GM12878 (cell line): ENCODE measurements at regions not wholly inside any gene's neighbourhood (a gene's known extent, or its start where the extent isn't known, plus 50 kb on each side); places are given as distances from the start of the nearest gene placed in this dataset.

Source experiments
- ATAC-seq: fragments of 200-7000 bp; cut with Tn5 transposase; 3 replicates; pipeline ENCODE4 v1.9.1; 2020; ENCODE audit warnings: mild to moderate bottlenecking, moderate library complexity
- BruUV-seq: library from RNA; stranded (reverse); fragments of 400-500 nt; replicated peaks from 2 replicates; lab custom pipeline; 2021; lab: Mats Ljungman, UMichigan
- CTCF ChIA-PET: fragments of 300-600 bp; sonication (Branson Sonifier 250); formaldehyde crosslinking; extraction: SDS; loops from one replicate; lab custom pipeline; 2021; ENCODE audit warnings: inconsistent platforms; lab: Yijun Ruan, JAX
- POLR2A ChIA-PET: fragments of 350-600 bp; formaldehyde crosslinking; extraction: SDS; loops from one replicate; lab custom pipeline; 2021; ENCODE audit warnings: inconsistent platforms; lab: Charles Lee
- RAD21 ChIA-PET: fragments of 300-600 bp; sonication (Branson Sonifier 250); formaldehyde crosslinking; loops from one replicate; lab custom pipeline; 2023; ENCODE audit warnings: antibody characterized with exemption; ENCODE audit not compliant: unreplicated experiment; lab: Charles Lee
- SMC1A ChIA-PET: fragments of 300-600 bp; sonication (Branson Sonifier 250); formaldehyde crosslinking; loops from one replicate; lab custom pipeline; 2023; ENCODE audit not compliant: unreplicated experiment, uncharacterized antibody; lab: Charles Lee
- DNase-seq: peaks from one replicate; pipeline ENCODE4 v3.0.0-alpha.2; 2011; ENCODE audit warnings: low read depth, low spot score
- FAIRE-seq: peaks from 3 replicates; lab custom pipeline; 2011; peaks lifted over from hg19 to GRCh38; lab: Jason Lieb, UNC
- H2AFZ ChIP-seq: 2 replicates; pipeline ENCODE4 v1.6.0; 2011; ENCODE audit warnings: low read depth, low read length, control low read depth; ENCODE audit not compliant: control insufficient read depth
- H3K27ac ChIP-seq: 2 replicates; pipeline ENCODE4 v1.5.1; 2011; ENCODE audit warnings: control low read depth; ENCODE audit not compliant: control insufficient read depth, insufficient read depth
- H3K27me3 ChIP-seq, 2 experiments: replicated peaks in 1 of 2; 2 replicates each; pipeline versions ENCODE4 v1.6.0 to v1.6.1; 2011; ENCODE audit warnings: low read length in 1 of 2; ENCODE audit not compliant: control insufficient read depth in 2 of 2, insufficient read depth in 2 of 2
- H3K36me3 ChIP-seq, 2 experiments: 2 replicates each; pipeline ENCODE4 v1.5.1; 2011; ENCODE audit warnings: low read length in 1 of 2; ENCODE audit not compliant: control insufficient read depth in 2 of 2, insufficient read depth in 2 of 2
- H3K4me1 ChIP-seq: 2 replicates; pipeline ENCODE4 v1.6.1; 2011; ENCODE audit warnings: mild to moderate bottlenecking, low read length, moderate library complexity, mixed read lengths; ENCODE audit not compliant: control insufficient read depth, insufficient read depth
- H3K4me2 ChIP-seq: 2 replicates; pipeline ENCODE4 v1.6.0; 2011; ENCODE audit warnings: control low read depth; ENCODE audit not compliant: control insufficient read depth, insufficient read depth
- H3K4me3 ChIP-seq: fragments of 200-600 bp; sonication (generic); 2 replicates; pipeline ENCODE4 v1.5.1; 2016
- H3K79me2 ChIP-seq: 2 replicates; pipeline ENCODE4 v1.6.0; 2011; ENCODE audit warnings: low read length; ENCODE audit not compliant: control insufficient read depth, insufficient read depth
- H3K9ac ChIP-seq: 2 replicates; pipeline ENCODE4 v1.8.0; 2011; ENCODE audit warnings: low read length, control low read depth, mixed read lengths; ENCODE audit not compliant: control insufficient read depth, insufficient read depth
- H3K9me3 ChIP-seq: replicated peaks from 3 replicates; pipeline ENCODE4 v1.5.1; 2011; ENCODE audit warnings: mild to moderate bottlenecking, low read length; ENCODE audit not compliant: control insufficient read depth, insufficient read depth
- H4K20me1 ChIP-seq: 2 replicates; pipeline ENCODE4 v1.6.0; 2011; ENCODE audit not compliant: control insufficient read depth, insufficient read depth
- CBX5 ChIP-seq: sonication (generic); IDR thresholded peaks from 2 replicates; pipeline ENCODE4 v1.6.1; 2016; ENCODE audit warnings: low read depth, moderate library complexity, mild to moderate bottlenecking, inconsistent platforms
- CEBPB ChIP-seq, 2 experiments: fragments of 150-350 bp in 1 of 2; IDR thresholded peaks; 2 replicates each; pipeline ENCODE4 v1.6.1; 2012 to 2014; ENCODE audit warnings: low read depth in 2 of 2, low read length in 2 of 2, borderline replicate concordance in 1 of 2, inconsistent platforms in 1 of 2
- CREM ChIP-seq: IDR thresholded peaks from 2 replicates; pipeline ENCODE4 v1.6.1; 2014; ENCODE audit warnings: antibody characterized with exemption, low read depth
- EED ChIP-seq: sonication (generic); IDR thresholded peaks from 2 replicates; pipeline ENCODE4 v1.6.1; 2016; ENCODE audit warnings: antibody characterized with exemption, low read depth
- GABPA ChIP-seq: IDR thresholded peaks from 2 replicates; pipeline ENCODE4 v1.6.1; 2014; ENCODE audit warnings: antibody characterized with exemption, low read depth, mild to moderate bottlenecking, inconsistent platforms
- MAX ChIP-seq: IDR thresholded peaks from 2 replicates; pipeline ENCODE4 v1.6.1; 2012; ENCODE audit warnings: low read depth, low read length, improper control_type of control experiment
- NBN ChIP-seq: fragments of 450-650 bp; IDR thresholded peaks from 2 replicates; pipeline ENCODE4 v1.6.1; 2016
- RAD51 ChIP-seq: fragments of 450-650 bp; IDR thresholded peaks from 2 replicates; pipeline ENCODE4 v1.6.1; 2016; ENCODE audit warnings: moderate library complexity, mild to moderate bottlenecking, inconsistent platforms
- TCF3 ChIP-seq: IDR thresholded peaks from 2 replicates; pipeline ENCODE4 v1.6.1; 2012; ENCODE audit warnings: low read depth, mild to moderate bottlenecking, low read length, borderline replicate concordance; ENCODE audit not compliant: insufficient read depth
- TCF7 ChIP-seq: IDR thresholded peaks from 2 replicates; pipeline ENCODE4 v1.6.1; 2014; ENCODE audit warnings: antibody characterized with exemption, borderline replicate concordance
- WGBS: methylation state at CpG from one replicate; pipeline ENCODE4 v1.1.6; 2016; ENCODE audit warnings: low lambda C conversion rate; ENCODE audit not compliant: insufficient replicate concordance, insufficient coverage; ENCODE audit errors: missing lambda C conversion rate; 5-methylcytosine and 5-hydroxymethylcytosine counted together
- in situ Hi-C: fragments of 300-500 bp; cut with MboI; formaldehyde crosslinking; loops from 9 replicates; pipeline ENCODE4 v1.14.3; 2018; ENCODE audit warnings: mixed read lengths
- intact Hi-C: fragments of 100-400 bp; cut with micrococcal nuclease; formaldehyde crosslinking; loops from one replicate; pipeline ENCODE4 v1.14.2; 2022; ENCODE audit not compliant: unreplicated experiment
- TF ChIP-seq, protein P1 (sequence below): IDR thresholded peaks from 2 replicates; pipeline ENCODE4 v1.6.1; 2011; ENCODE audit warnings: low read depth, low read length, improper control_type of control experiment, borderline replicate concordance
- TF ChIP-seq, protein P2 (sequence below): fragments of 450-650 bp; IDR thresholded peaks from 2 replicates; pipeline ENCODE4 v1.6.1; 2018; ENCODE audit warnings: borderline replicate concordance, mild to moderate bottlenecking; ENCODE audit not compliant: partially characterized antibody

- DNase-seq: no peak
- no peaks in the 10 kb centered on the region for H3K27me3 ChIP-seq
- BruUV-seq: no TSS peak
- no peak overlapping the region for H3K4me3 ChIP-seq
- H3K79me2 ChIP-seq: no peaks in the 10 kb centered on the region
- 18% methylated on average over 3 of the region's 3 CpGs for WGBS
- CTCF ChIA-PET: no interaction called here
- no peak for FAIRE-seq
- RAD21 ChIA-PET: no interaction called here
- no peaks in the 10 kb centered on the region for H3K4me1 ChIP-seq
- SMC1A ChIA-PET: no interaction called here
- intact Hi-C loops (no loop called here), in situ Hi-C loops (no loop called here)
- no peak overlapping the region for H3K27ac ChIP-seq
- H2AFZ ChIP-seq: no peak overlapping the region
- H3K4me2 ChIP-seq: no peak overlapping the region
- H3K9me3 ChIP-seq: no peaks in the 10 kb centered on the region; the same call in 2 of the 3 replicates
- H4K20me1 ChIP-seq: no peaks in the 10 kb centered on the region
- ATAC-seq: no peak
- POLR2A ChIA-PET: no interaction called here
- H3K9ac ChIP-seq: no peak overlapping the region
- TF ChIP-seq CBX5 (no peak), CEBPB (IDR thresholded peaks at IDR 0.05; ENCODE audit: borderline replicate concordance in 1 of 2, low read depth in 2 of 2, low read length in 2 of 2) (no peak), EED (no peak), NBN (no peak), RAD51 (no peak), TCF7 (no peak), GABPA (no peak), TCF3 (no peak)
- TF ChIP-seq, protein P1, sequence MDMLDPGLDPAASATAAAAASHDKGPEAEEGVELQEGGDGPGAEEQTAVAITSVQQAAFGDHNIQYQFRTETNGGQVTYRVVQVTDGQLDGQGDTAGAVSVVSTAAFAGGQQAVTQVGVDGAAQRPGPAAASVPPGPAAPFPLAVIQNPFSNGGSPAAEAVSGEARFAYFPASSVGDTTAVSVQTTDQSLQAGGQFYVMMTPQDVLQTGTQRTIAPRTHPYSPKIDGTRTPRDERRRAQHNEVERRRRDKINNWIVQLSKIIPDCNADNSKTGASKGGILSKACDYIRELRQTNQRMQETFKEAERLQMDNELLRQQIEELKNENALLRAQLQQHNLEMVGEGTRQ: no peak
- no peaks in the 10 kb centered on the region for H3K36me3 ChIP-seq
These were observed 170.3 kb upstream of the PUM3 start for GRCh38 chr9:3014178-3014577.

DNA sequence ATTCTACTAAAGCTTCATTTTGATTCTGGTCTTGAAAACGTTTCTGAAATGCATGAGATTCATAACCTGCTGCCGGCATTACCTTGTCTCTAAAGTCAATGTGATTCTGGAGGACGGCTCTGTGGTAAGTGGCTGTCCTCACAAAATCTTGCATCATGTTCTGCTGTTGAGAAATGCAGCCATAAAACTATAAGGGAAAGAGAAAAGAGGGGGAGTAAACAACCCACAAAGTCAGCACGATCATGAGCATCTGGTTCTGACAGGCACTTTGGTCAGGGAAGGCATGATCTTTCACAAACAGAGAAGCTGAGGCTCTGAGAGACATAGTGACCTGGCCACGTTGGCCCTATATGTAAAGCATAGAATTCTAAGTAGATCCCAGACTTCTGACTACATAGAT is 168.9 kb upstream of the PUM3 start:
- intact Hi-C loops (no loop called here), in situ Hi-C loops (no loop called here)
- no peak overlapping the region for H2AFZ ChIP-seq
- H3K4me3 ChIP-seq: no peak overlapping the region
- no peak overlapping the region for H3K9ac ChIP-seq
- RAD21 ChIA-PET: no interaction called here
- 24% methylated on average over 5 of the region's 5 CpGs for WGBS
- no peak for DNase-seq
- no peaks in the 10 kb centered on the region for H3K4me1 ChIP-seq
- H3K79me2 ChIP-seq: no peaks in the 10 kb centered on the region
- no peak for FAIRE-seq
- H3K4me2 ChIP-seq: no peak overlapping the region
- no peaks in the 10 kb centered on the region for H3K27me3 ChIP-seq
- H3K27ac ChIP-seq: no peak overlapping the region
- no peaks in the 10 kb centered on the region for H4K20me1 ChIP-seq
- no peak for ATAC-seq
- SMC1A ChIA-PET: no interaction called here
- BruUV-seq: no TSS peak
- no peaks in the 10 kb centered on the region for H3K36me3 ChIP-seq
- no peaks in the 10 kb centered on the region; the same call in 2 of the 3 replicates for H3K9me3 ChIP-seq
- POLR2A ChIA-PET: no interaction called here
- CTCF ChIA-PET: no interaction called here
- TF ChIP-seq MAX (no peak), CREM (no peak)
- TF ChIP-seq, protein P2, sequence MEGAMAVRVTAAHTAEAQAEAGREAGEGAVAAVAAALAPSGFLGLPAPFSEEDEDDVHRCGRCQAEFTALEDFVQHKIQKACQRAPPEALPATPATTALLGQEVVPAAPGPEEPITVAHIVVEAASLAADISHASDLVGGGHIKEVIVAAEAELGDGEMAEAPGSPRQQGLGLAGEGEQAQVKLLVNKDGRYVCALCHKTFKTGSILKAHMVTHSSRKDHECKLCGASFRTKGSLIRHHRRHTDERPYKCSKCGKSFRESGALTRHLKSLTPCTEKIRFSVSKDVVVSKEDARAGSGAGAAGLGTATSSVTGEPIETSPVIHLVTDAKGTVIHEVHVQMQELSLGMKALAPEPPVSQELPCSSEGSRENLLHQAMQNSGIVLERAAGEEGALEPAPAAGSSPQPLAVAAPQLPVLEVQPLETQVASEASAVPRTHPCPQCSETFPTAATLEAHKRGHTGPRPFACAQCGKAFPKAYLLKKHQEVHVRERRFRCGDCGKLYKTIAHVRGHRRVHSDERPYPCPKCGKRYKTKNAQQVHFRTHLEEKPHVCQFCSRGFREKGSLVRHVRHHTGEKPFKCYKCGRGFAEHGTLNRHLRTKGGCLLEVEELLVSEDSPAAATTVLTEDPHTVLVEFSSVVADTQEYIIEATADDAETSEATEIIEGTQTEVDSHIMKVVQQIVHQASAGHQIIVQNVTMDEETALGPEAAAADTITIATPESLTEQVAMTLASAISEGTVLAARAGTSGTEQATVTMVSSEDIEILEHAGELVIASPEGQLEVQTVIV: no peak
- TF ChIP-seq, protein P1: no peak
